ENCODE measurements at regions not wholly inside any gene's neighbourhood (a gene's known extent, or its start where the extent isn't known, plus 50 kb on each side); places are given as distances from the start of the nearest gene placed in this dataset.

DNA sequence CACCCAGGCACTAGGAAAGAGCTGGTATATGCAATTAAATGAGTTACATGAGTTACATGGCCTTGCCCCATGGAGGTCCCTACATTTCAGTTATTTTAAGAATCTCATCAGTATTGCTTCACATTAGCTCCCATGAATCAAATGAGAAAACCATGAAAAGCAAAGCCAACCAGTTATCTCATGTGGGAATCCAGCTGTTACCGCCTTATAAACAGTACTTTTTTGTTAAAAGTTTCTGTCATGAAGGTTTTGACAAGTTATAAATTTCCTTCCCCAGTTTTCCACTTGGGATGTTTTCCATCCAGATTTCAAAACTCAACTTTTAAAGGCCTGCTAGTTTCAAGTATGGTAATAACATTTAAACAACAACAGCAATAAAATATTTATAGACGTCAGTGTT lies 544.8 kb downstream of the NUF2 start:
- no peak for TF ChIP-seq CTCF (IDR thresholded peaks at IDR 0.05; ENCODE audit: insufficient read depth, low read length)
- TF ChIP-seq REST (IDR thresholded peaks at IDR 0.05; ENCODE audit: insufficient replicate concordance, low read depth), result no peak
- TF ChIP-seq POLR2AphosphoS5 (IDR thresholded peaks at IDR 0.05; ENCODE audit: low read depth), result no peak

Data from HL-60 (cell line).